Ovary (tissue), 3 donors: ENCODE measurements at regions not wholly inside any gene's neighbourhood (a gene's known extent, or its start where the extent isn't known, plus 50 kb on each side); places are given as distances from the start of the nearest gene placed in this dataset.

Source experiments
- EP300 ChIP-seq: sonication (generic); formaldehyde crosslinking; IDR thresholded peaks from one replicate; pipeline ENCODE4 v1.6.1; 2017; ENCODE audit warnings: antibody characterized with exemption
- POLR2A ChIP-seq: fragments of 450-650 bp; IDR thresholded peaks from one replicate; pipeline ENCODE4 v1.6.1; 2017; ENCODE audit warnings: antibody characterized with exemption, mild to moderate bottlenecking, moderate library complexity
- TF ChIP-seq, protein P1 (sequence below), 3 donors: fragments of 450-650 bp in 2 of 3; fragments of 200-600 bp in 1 of 3; IDR thresholded peaks; one replicate each; pipeline versions ENCODE4 v1.5.1 to v1.8.0; 2016 to 2022; ENCODE audit warnings: antibody characterized with exemption in 3 of 3, mild to moderate bottlenecking in 1 of 3
- donor health status: DM: no; HTN: no; CAD: no.

GRCh38 chr10:30704026-30704600 is 74.6 kb upstream of the LYZL2 start:
- TF ChIP-seq, protein P1, sequence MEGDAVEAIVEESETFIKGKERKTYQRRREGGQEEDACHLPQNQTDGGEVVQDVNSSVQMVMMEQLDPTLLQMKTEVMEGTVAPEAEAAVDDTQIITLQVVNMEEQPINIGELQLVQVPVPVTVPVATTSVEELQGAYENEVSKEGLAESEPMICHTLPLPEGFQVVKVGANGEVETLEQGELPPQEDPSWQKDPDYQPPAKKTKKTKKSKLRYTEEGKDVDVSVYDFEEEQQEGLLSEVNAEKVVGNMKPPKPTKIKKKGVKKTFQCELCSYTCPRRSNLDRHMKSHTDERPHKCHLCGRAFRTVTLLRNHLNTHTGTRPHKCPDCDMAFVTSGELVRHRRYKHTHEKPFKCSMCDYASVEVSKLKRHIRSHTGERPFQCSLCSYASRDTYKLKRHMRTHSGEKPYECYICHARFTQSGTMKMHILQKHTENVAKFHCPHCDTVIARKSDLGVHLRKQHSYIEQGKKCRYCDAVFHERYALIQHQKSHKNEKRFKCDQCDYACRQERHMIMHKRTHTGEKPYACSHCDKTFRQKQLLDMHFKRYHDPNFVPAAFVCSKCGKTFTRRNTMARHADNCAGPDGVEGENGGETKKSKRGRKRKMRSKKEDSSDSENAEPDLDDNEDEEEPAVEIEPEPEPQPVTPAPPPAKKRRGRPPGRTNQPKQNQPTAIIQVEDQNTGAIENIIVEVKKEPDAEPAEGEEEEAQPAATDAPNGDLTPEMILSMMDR (IDR thresholded peaks at IDR 0.05): no peak
- TF ChIP-seq POLR2A: no peak
- no peak for TF ChIP-seq EP300
